GM23248 (cell line): ENCODE measurements at regions not wholly inside any gene's neighbourhood (a gene's known extent, or its start where the extent isn't known, plus 50 kb on each side); places are given as distances from the start of the nearest gene placed in this dataset.

Source experiments
- DNase-seq: peaks from one replicate; pipeline ENCODE4 v3.0.0-alpha.2; 2015
- H2AFZ ChIP-seq: fragments of 200-600 bp; sonication (generic); 2 replicates; pipeline ENCODE4 v1.6.1; 2016; ENCODE audit warnings: antibody characterized with exemption
- H3F3A ChIP-seq: fragments of 200-600 bp; sonication (generic); 2 replicates; pipeline ENCODE4 v1.6.1; 2016; ENCODE audit warnings: mild to moderate bottlenecking, antibody characterized with exemption, mixed run types; ENCODE audit not compliant: insufficient read depth
- H3K27ac ChIP-seq: fragments of 200-600 bp; sonication (generic); 2 replicates; pipeline ENCODE4 v1.5.1; 2016; ENCODE audit warnings: mild to moderate bottlenecking
- H3K27me3 ChIP-seq: fragments of 200-600 bp; sonication (generic); replicated peaks from 2 replicates; pipeline ENCODE4 v1.6.1; 2016; ENCODE audit warnings: mild to moderate bottlenecking; ENCODE audit not compliant: insufficient read depth
- H3K36me3 ChIP-seq: fragments of 200-600 bp; sonication (generic); 2 replicates; pipeline ENCODE4 v1.6.1; 2016; ENCODE audit warnings: low read depth, mild to moderate bottlenecking
- H3K4me1 ChIP-seq: fragments of 200-600 bp; sonication (generic); 2 replicates; pipeline ENCODE4 v1.6.1; 2016; ENCODE audit warnings: mild to moderate bottlenecking; ENCODE audit not compliant: insufficient read depth
- H3K4me2 ChIP-seq: fragments of 200-600 bp; sonication (generic); one replicate; pipeline ENCODE4 v1.6.1; 2016; ENCODE audit warnings: mild to moderate bottlenecking; ENCODE audit not compliant: unreplicated experiment
- H3K4me3 ChIP-seq: fragments of 200-600 bp; sonication (generic); 2 replicates; pipeline ENCODE4 v1.5.1; 2016; ENCODE audit warnings: mild to moderate bottlenecking
- H3K79me2 ChIP-seq: fragments of 200-600 bp; sonication (generic); 2 replicates; pipeline ENCODE4 v1.6.1; 2016; ENCODE audit warnings: mild to moderate bottlenecking; ENCODE audit not compliant: insufficient read depth
- H3K9ac ChIP-seq: fragments of 200-600 bp; sonication (generic); 2 replicates; pipeline ENCODE4 v1.6.1; 2016; ENCODE audit warnings: mild to moderate bottlenecking
- H3K9me2 ChIP-seq: fragments of 200-600 bp; sonication (generic); 2 replicates; pipeline ENCODE4 v1.6.1; 2016; ENCODE audit warnings: mixed run types, mild to moderate bottlenecking, moderate library complexity; ENCODE audit not compliant: insufficient read depth
- H3K9me3 ChIP-seq: fragments of 200-600 bp; sonication (generic); one replicate; pipeline ENCODE4 v1.6.1; 2017; ENCODE audit warnings: low read depth
- H4K20me1 ChIP-seq: fragments of 200-600 bp; sonication (generic); 2 replicates; pipeline ENCODE4 v1.6.0; 2016; ENCODE audit not compliant: insufficient read depth
- EZH2 ChIP-seq: fragments of 200-600 bp; sonication (generic); IDR thresholded peaks from 2 replicates; pipeline ENCODE4 v1.6.1; 2018; ENCODE audit warnings: antibody characterized with exemption, mild to moderate bottlenecking; ENCODE audit not compliant: insufficient read depth, poor library complexity, severe bottlenecking
- EZH2phosphoT487 ChIP-seq: fragments of 200-600 bp; sonication (generic); IDR thresholded peaks from 2 replicates; pipeline ENCODE4 v1.6.1; 2018; ENCODE audit warnings: antibody characterized with exemption, moderate library complexity, mild to moderate bottlenecking, low read depth; ENCODE audit not compliant: insufficient read depth
- WGBS, 2 experiments: methylation state at CpG; one replicate each; pipeline ENCODE4 v1.1.6; 2015 to 2017; ENCODE audit warnings: low lambda C conversion rate in 2 of 2, low coverage in 1 of 2; ENCODE audit errors: missing lambda C conversion rate in 2 of 2; 5-methylcytosine and 5-hydroxymethylcytosine counted together
- in situ Hi-C: fragments of 300-500 bp; cut with MboI; formaldehyde crosslinking; loops from 2 replicates; pipeline ENCODE4 v1.15.0; 2020

GRCh38 chr22:26796785-26797184 is 139.4 kb downstream of the MIAT start:
- WGBS, 2 experiments, result 93 to 96% methylated on average over 10 to 12 of the region's 12 CpGs
- Histone ChIP-seq H3K9me3 (no peaks in the 10 kb centered on the region), H2AFZ (no peak overlapping the region), H3K27ac (no peak overlapping the region), H3K9ac (no peak overlapping the region), H3K9me2 (no peaks in the 10 kb centered on the region), H4K20me1 (no peaks in the 10 kb centered on the region), H3K27me3 (no peaks in the 10 kb centered on the region), H3K4me3 (no peak overlapping the region), H3K36me3 (no peaks in the 10 kb centered on the region), H3F3A (peaks cover 8% of the 10 kb centered on the region; the same call in 1 of the 2 replicates), H3K4me2 (peak overlapping the region; percentile 2), H3K79me2 (no peaks in the 10 kb centered on the region), H3K4me1 (peaks cover 12% of the 10 kb centered on the region)
- DNase-seq, result no peak
- no peak for TF ChIP-seq EZH2phosphoT487
- no peak for TF ChIP-seq EZH2
- in situ Hi-C loops, result no loop called here

GRCh38 chr22:26797910-26798309 is 140.5 kb downstream of the MIAT start:
- H3K4me1 ChIP-seq, result peaks cover 12% of the 10 kb centered on the region
- in situ Hi-C loops, result no loop called here
- H3F3A ChIP-seq, result peaks cover 8% of the 10 kb centered on the region; the same call in 1 of the 2 replicates
- H3K79me2 ChIP-seq, result no peaks in the 10 kb centered on the region
- H3K9me2 ChIP-seq, result no peaks in the 10 kb centered on the region
- no peaks in the 10 kb centered on the region for H3K36me3 ChIP-seq
- no peaks in the 10 kb centered on the region for H4K20me1 ChIP-seq
- DNase-seq, result no peak
- no peak overlapping the region for H3K4me2 ChIP-seq
- no peaks in the 10 kb centered on the region for H3K27me3 ChIP-seq
- WGBS, 2 experiments, result 97 to 98% methylated on average over 8 of the region's 8 CpGs
- no peak overlapping the region for H3K9ac ChIP-seq
- no peak overlapping the region for H3K27ac ChIP-seq
- TF ChIP-seq EZH2, result no peak
- no peak for TF ChIP-seq EZH2phosphoT487
- H3K4me3 ChIP-seq, result no peak overlapping the region
- H2AFZ ChIP-seq, result no peak overlapping the region
- H3K9me3 ChIP-seq, result no peaks in the 10 kb centered on the region

GRCh38 chr22:26798462-26799065 is 141.2 kb downstream of the MIAT start:
- in situ Hi-C loops, result no loop called here
- no peak overlapping the region for H3K4me3 ChIP-seq
- DNase-seq, result no peak
- H2AFZ ChIP-seq, result no peak overlapping the region
- H3K27me3 ChIP-seq, result no peaks in the 10 kb centered on the region
- no peak overlapping the region for H3K4me2 ChIP-seq
- WGBS, 2 experiments, result 93 to 95% methylated on average over 19 of the region's 19 CpGs
- no peaks in the 10 kb centered on the region for H3K9me2 ChIP-seq
- H3F3A ChIP-seq, result peaks cover 8% of the 10 kb centered on the region; the same call in 1 of the 2 replicates
- no peaks in the 10 kb centered on the region for H3K79me2 ChIP-seq
- peaks cover 12% of the 10 kb centered on the region for H3K4me1 ChIP-seq
- H3K36me3 ChIP-seq, result no peaks in the 10 kb centered on the region
- H3K9me3 ChIP-seq, result no peaks in the 10 kb centered on the region
- TF ChIP-seq EZH2 (no peak), EZH2phosphoT487 (no peak)
- H3K27ac ChIP-seq, result no peak overlapping the region
- H3K9ac ChIP-seq, result no peak overlapping the region
- no peaks in the 10 kb centered on the region for H4K20me1 ChIP-seq

GRCh38 chr22:26800858-26801257 is 143.5 kb downstream of the MIAT start:
- Histone ChIP-seq H3K4me2 (no peak overlapping the region), H3K9me3 (no peaks in the 10 kb centered on the region), H3K9me2 (no peaks in the 10 kb centered on the region), H3K79me2 (no peaks in the 10 kb centered on the region), H3K9ac (no peak overlapping the region), H3K4me1 (peaks cover 7% of the 10 kb centered on the region), H3K4me3 (no peak overlapping the region), H3K27ac (no peak overlapping the region), H2AFZ (no peak overlapping the region), H3K27me3 (no peaks in the 10 kb centered on the region), H3F3A (no peaks in the 10 kb centered on the region), H4K20me1 (no peaks in the 10 kb centered on the region), H3K36me3 (no peaks in the 10 kb centered on the region)
- no peak for DNase-seq
- 56 to 64% methylated on average over 7 of the region's 7 CpGs for WGBS, 2 experiments
- in situ Hi-C loops, result no loop called here
- TF ChIP-seq EZH2phosphoT487 (no peak), EZH2 (no peak)
